Naive B cell (primary cell): ENCODE measurements at regions not wholly inside any gene's neighbourhood (a gene's known extent, or its start where the extent isn't known, plus 50 kb on each side); places are given as distances from the start of the nearest gene placed in this dataset.
"Not testable (repeated sequence)": the region's sequence is repeated elsewhere in the genome, so short reads cannot be mapped to it uniquely, and the experiment has no call there.

Source experiments
- ATAC-seq, 2 donors: fragments of 150-1000 bp; cut with Tn5 transposase; 2 replicates each; pipeline ENCODE4 v1.10.0; 2021; ENCODE audit warnings: low read depth in 2 of 2, mild to moderate bottlenecking in 2 of 2, moderate library complexity in 2 of 2
- DNase-seq: peaks from one replicate; pipeline ENCODE4 v3.0.0; 2022
- H3K27ac Mint-ChIP-seq, 6 donors: one replicate each; pipeline ENCODE4 v1.8.0; 2020 to 2022; ENCODE audit warnings: mild to moderate bottlenecking in 6 of 6, mixed read lengths in 6 of 6, moderate library complexity in 5 of 6, inconsistent platforms in 2 of 6
- H3K27me3 Mint-ChIP-seq, 3 donors: one replicate each; pipeline ENCODE4 v1.8.0; 2021 to 2022; ENCODE audit warnings: mixed read lengths in 3 of 3, mild to moderate bottlenecking in 1 of 3
- H3K36me3 Mint-ChIP-seq, 2 donors: one replicate each; pipeline ENCODE4 v1.8.0; 2020 to 2022; ENCODE audit warnings: mixed read lengths in 2 of 2, inconsistent platforms in 1 of 2, mild to moderate bottlenecking in 1 of 2
- H3K4me1 Mint-ChIP-seq, 3 donors: one replicate each; pipeline ENCODE4 v1.8.0; 2020 to 2022; ENCODE audit warnings: mixed read lengths in 3 of 3, inconsistent platforms in 1 of 3, mild to moderate bottlenecking in 1 of 3, moderate library complexity in 1 of 3
- H3K4me3 Mint-ChIP-seq, 8 donors: one replicate each; pipeline ENCODE4 v1.8.0; 2020 to 2022; ENCODE audit warnings: mild to moderate bottlenecking in 8 of 8, mixed read lengths in 8 of 8, moderate library complexity in 8 of 8, inconsistent platforms in 2 of 8
- H3K9me3 Mint-ChIP-seq, 7 donors: one replicate each; pipeline ENCODE4 v1.8.0; 2020 to 2022; ENCODE audit warnings: mixed read lengths in 7 of 7, mild to moderate bottlenecking in 5 of 7, inconsistent platforms in 2 of 7, moderate library complexity in 1 of 7

DNA sequence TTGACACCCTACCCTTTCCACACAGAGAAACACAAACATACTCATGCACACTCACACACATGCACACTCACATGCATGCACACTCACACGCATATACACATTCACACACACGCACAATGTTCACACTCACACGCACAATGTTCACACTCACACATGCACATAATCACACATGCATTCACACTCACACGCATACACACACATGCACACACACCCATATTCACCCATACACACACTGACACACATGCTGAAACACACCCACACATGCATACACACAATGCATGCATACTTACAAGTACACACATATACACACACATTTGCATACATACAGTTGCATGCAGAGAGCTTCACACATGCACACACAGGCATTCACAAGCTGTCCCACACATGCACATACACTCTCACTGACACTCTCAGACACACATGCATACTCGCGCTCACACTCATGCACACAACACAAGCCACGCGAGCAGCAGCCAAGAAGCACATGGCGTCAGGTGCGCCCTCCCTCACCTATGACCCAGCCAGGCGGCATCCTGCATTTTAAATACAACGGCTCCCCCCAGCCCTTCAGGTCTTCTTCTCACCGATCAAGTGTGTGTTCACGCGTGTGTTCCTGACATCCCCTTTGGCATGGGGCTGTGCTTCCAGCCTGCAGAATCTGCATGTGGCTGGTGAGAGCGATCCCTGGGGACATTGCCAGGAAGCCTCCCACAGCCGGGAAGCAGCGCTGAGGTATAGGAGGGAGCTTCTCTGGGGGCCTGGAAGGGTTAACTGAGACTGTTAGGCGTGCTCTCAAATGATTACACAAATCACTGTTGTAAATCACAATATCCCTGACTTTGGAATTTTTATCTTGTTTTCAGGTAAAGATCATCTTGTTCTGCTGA, 195.1 kb downstream of the RTP5 start:
- no peak for DNase-seq
- no peak for ATAC-seq
- H3K4me3 Mint-ChIP-seq = no peak overlapping the region
- peak overlapping the region in 1 of 6 donors; percentile 93 for H3K27ac Mint-ChIP-seq
- peaks cover 13 to 39% (median 15%) of the 10 kb centered on the region in 3 donors for H3K27me3 Mint-ChIP-seq
- H3K9me3 Mint-ChIP-seq = peaks cover 0 to 13% (median 6%) of the 10 kb centered on the region in 7 donors
- H3K4me1 Mint-ChIP-seq = peaks cover 0 to 4% (median 0%) of the 10 kb centered on the region in 3 donors
- no peaks in the 10 kb centered on the region for H3K36me3 Mint-ChIP-seq

DNA sequence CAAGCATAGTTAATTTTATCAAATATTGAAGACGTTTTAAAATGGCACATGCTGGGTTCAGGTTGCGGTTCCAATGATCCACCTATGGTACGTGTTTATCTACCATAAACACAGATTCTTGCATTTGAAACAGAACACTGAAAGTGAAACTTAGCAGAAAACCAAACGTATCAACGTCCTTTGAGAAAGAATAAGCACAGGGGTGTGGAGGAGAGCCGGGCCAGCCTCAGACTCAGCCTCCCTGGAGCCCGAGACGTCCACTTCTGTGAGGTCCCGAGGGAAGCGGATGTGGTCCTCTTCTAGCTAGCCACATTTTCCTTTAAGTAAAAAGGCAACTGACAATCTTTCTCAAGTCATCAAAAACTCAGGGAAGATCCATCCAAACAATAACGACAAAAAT, 195.9 kb downstream of the RTP5 start:
- H3K27ac Mint-ChIP-seq = no peak overlapping the region
- no peaks in the 10 kb centered on the region for H3K36me3 Mint-ChIP-seq
- H3K4me1 Mint-ChIP-seq = peaks cover 0 to 4% (median 0%) of the 10 kb centered on the region in 3 donors
- DNase-seq = no peak
- peaks cover 0 to 7% (median 2%) of the 10 kb centered on the region in 7 donors for H3K9me3 Mint-ChIP-seq
- peaks cover 13 to 36% (median 15%) of the 10 kb centered on the region in 3 donors for H3K27me3 Mint-ChIP-seq
- no peak for ATAC-seq
- no peak overlapping the region for H3K4me3 Mint-ChIP-seq

DNA sequence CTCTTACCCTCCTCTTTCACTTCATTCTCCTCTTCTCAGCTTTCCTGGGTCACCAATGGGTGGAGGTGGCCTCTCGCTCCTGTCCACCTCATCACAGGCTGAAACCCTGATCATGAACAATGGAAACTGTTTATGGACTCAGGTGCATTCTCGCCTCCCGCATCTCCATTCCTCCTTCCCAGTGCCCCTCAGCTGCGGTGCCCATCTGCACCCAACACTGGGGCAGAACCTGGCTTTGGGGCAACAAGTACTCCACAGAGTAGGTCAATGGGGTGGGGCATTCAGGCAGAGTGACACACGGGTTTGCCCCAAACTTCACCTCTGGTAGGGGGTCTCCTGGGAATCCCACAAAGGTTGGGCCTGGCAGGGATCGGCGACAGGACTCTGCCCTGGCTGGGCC, 199.5 kb downstream of the RTP5 start:
- no peak for DNase-seq
- Mint-ChIP-seq H3K4me1 (peaks cover 0 to 4% (median 0%) of the 10 kb centered on the region in 3 donors), H3K9me3 (no peaks in the 10 kb centered on the region), H3K27me3 (peaks cover 9 to 49% (median 22%) of the 10 kb centered on the region in 3 donors), H3K36me3 (no peaks in the 10 kb centered on the region), H3K27ac (no peak overlapping the region), H3K4me3 (no peak overlapping the region)
- no peak for ATAC-seq

DNA sequence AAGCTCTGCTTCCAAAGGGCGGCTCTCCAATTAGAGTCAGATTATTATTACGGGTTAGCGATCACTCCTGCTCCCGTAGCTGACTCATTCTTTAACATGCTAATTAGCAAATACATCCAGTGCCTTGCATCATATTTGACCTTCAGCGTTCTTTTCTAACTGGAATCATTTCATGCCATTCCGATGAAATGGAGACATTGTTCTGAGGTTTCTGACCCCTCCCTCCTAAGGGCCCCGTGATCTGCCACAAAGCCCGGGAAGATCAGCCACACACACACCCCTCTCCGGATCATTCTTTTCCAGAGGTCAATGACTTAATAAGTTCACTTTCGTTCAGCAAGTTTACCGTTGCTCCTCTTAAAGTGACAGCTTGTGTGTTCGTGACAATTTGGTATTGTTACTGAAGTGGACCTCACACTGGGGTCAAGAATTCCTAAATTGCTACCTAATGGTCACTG, 200.4 kb downstream of the RTP5 start:
- H3K27me3 Mint-ChIP-seq = peaks cover 3 to 43% (median 18%) of the 10 kb centered on the region in 3 donors
- H3K4me1 Mint-ChIP-seq, H3K36me3 Mint-ChIP-seq, H3K9me3 Mint-ChIP-seq, DNase-seq, H3K27ac Mint-ChIP-seq, H3K4me3 Mint-ChIP-seq, ATAC-seq: not testable (repeated sequence)

DNA sequence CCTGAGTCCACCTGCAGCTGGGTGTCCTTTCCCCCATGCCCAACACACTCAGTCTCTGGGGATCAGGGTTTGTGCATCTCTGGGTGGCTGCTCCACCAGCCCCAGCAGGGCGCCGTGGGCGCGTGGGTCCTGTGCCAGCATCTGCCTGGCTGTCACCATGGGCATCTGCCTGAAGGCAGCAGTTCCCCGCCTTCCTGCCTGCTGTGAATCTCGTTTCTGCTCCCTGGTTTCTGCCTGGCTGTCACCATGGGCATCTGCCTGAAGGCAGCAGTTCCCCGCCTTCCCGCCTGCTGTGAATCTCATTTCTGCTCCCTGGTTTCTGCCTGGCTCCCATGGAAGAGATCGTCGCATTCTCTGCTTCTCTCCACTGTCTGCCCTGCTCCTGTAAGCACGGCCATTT, 201.2 kb downstream of the RTP5 start:
- not testable (repeated sequence) for H3K4me3 Mint-ChIP-seq

DNA sequence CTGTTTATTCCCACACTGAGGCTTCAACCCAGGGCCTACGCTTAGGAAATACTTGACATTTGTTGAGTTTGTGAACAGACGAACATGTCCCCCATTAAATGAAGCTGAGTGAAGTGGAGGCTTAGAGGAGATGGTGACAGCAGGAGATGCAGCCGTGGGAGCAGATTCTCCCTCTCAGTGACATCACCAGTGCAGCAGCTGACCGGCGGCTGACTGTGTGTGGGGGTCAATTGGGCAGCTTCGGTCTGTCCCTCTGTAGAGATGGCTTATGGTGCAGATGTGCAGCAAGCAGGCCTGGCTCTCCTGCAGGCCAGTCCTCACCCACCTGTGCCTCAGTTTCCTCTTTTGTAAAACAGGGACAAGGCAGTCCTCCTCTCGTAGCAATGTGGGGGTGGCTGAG, 201.8 kb downstream of the RTP5 start:
- ATAC-seq, H3K9me3 Mint-ChIP-seq, DNase-seq, H3K27ac Mint-ChIP-seq, H3K36me3 Mint-ChIP-seq, H3K4me1 Mint-ChIP-seq, H3K4me3 Mint-ChIP-seq: not testable (repeated sequence)
- peaks cover 3 to 48% (median 26%) of the 10 kb centered on the region in 3 donors for H3K27me3 Mint-ChIP-seq

More for the DNA sequence above, 201.2 kb downstream of the RTP5 start:
- H3K27ac Mint-ChIP-seq, DNase-seq, H3K4me1 Mint-ChIP-seq, H3K36me3 Mint-ChIP-seq, ATAC-seq, H3K9me3 Mint-ChIP-seq: not testable (repeated sequence)
- H3K27me3 Mint-ChIP-seq = peaks cover 3 to 44% (median 25%) of the 10 kb centered on the region in 3 donors

DNA sequence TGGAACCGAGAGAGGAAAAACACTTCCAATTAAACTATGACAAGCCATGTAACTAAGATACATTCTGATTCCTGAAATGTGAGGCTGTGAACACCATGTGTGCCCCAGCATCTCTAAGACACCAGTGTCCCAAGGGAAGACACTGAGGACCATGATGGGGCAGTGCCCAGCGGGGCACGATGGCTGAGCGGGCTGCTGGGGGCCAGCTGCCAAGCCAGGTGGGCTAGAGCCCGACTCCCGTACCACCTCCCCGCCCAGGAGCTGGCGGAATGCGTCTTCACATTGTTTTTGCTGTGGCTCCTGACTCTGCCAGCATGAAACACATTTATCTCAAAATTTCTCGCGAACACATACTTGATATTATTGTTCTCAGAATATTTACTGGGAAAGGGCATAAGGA, 202.4 kb downstream of the RTP5 start:
- peaks cover 3 to 50% (median 26%) of the 10 kb centered on the region in 3 donors for H3K27me3 Mint-ChIP-seq
- not testable (repeated sequence) for H3K36me3 Mint-ChIP-seq, H3K27ac Mint-ChIP-seq, H3K4me1 Mint-ChIP-seq, H3K4me3 Mint-ChIP-seq, ATAC-seq, H3K9me3 Mint-ChIP-seq, DNase-seq

DNA sequence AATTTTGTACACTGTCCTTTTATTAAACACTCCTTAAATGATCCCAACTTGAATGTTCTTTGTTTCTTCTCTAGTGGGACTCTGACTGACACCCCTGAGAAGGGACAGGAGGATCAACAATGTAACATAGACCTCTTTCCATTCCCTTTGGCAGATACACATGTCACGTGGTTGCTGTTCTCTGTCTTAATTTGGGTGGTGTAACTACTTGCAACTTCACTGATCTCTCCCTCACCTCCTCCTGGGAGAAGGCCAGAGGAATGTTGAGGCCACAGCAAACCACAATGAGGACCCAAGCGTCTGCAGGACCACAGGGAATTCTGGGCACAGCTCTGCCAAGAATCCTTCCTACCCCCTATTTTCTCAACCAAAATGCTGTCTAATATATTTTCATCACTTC, 205.6 kb downstream of the RTP5 start:
- Mint-ChIP-seq H3K9me3 (no peaks in the 10 kb centered on the region), H3K4me1 (no peaks in the 10 kb centered on the region), H3K4me3 (no peak overlapping the region), H3K27ac (no peak overlapping the region), H3K36me3 (no peaks in the 10 kb centered on the region), H3K27me3 (peaks cover 0 to 51% (median 28%) of the 10 kb centered on the region in 3 donors)
- DNase-seq (no peak), ATAC-seq (no peak)

DNA sequence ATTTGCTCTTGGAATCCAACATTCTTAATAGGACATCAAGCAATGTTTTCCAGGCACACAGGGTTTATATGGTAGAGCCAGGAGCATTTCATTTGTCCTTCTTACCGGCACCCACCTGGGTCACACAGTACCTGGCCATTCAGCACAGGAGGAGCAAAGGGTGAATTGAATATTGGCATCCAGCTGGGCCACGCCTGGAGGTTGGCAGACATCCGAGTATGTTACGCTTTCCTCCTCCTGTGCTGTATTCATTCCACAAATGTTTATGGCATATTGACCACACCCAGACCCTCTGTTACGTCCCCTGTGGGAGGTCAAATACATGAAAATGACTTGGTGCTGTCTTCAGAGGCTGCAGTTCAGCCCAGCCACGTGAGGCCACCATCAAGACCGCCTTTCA, 206.2 kb downstream of the RTP5 start:
- Mint-ChIP-seq H3K36me3 (no peaks in the 10 kb centered on the region), H3K4me1 (no peaks in the 10 kb centered on the region)
- no peak for DNase-seq

DNA sequence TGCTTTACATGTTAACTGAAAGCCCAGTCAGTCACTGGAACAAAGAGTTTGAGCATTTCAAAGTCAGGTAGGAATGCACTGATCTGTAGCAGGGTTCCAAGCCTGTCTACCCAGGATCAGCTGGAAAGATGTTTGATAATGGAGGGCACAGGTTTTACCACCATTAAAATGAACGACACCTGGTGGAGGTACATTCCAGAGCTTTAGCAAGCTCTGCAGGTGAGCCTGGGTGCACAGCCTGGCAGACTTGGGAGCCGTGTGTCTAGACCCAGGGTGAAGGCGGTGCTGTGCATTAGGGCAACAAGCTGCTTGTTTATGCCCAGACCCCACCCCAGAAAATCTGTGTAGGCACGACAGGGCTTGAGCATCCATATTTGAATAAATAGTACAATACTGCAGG, 206.7 kb downstream of the RTP5 start:
- H3K4me1 Mint-ChIP-seq, H3K36me3 Mint-ChIP-seq, H3K27ac Mint-ChIP-seq, DNase-seq, ATAC-seq, H3K4me3 Mint-ChIP-seq, H3K9me3 Mint-ChIP-seq: not testable (repeated sequence)
- H3K27me3 Mint-ChIP-seq = peaks cover 0 to 52% (median 24%) of the 10 kb centered on the region in 3 donors

More for the DNA sequence above, 206.2 kb downstream of the RTP5 start:
- Mint-ChIP-seq H3K27ac (no peak overlapping the region), H3K4me3 (no peak overlapping the region), H3K27me3 (peaks cover 0 to 51% (median 28%) of the 10 kb centered on the region in 3 donors), H3K9me3 (no peaks in the 10 kb centered on the region)
- ATAC-seq = no peak

DNA sequence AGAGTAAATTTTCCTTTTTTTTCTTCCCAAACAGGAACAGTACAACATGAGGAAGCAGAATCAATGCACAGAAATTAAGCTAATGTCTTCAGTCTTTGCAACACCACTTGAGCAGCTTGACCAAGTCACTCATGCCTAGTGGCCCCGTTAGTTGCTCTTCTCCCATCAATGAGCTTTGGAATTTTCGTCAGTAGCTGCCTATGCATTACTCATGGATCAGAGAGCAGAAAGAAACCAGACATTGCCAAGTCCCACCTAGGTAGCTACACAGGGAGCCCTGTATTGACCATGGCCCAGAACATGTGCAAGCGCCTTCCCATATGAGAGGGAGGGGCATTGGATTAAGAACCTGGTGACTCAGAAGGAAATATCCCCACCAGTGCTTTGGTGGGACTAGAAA, 208.9 kb downstream of the RTP5 start:
- peak overlapping the region in 1 of 6 donors; percentile 7 for H3K27ac Mint-ChIP-seq
- not testable (repeated sequence) for H3K36me3 Mint-ChIP-seq, ATAC-seq, H3K4me1 Mint-ChIP-seq, H3K4me3 Mint-ChIP-seq, H3K9me3 Mint-ChIP-seq, DNase-seq
- peaks cover 0 to 35% (median 19%) of the 10 kb centered on the region in 3 donors for H3K27me3 Mint-ChIP-seq

DNA sequence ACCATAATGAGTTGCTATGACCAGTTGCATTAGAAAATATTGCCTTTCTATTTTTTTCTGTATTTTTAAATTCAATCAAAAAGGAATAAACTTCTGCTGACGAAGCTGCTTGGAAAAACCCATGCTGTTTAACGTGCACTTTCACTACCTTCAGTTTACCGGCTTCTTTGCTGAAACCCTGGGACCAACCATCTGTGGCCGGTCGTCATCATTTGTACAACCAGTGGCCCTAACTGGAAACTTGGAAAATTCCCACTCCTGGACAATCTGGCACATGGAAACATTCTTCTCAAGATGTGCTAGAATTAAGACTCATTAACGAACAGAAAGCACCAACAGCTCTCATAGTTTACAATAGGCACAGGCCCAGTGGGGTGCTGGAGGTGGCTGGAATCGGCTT, 210.3 kb downstream of the RTP5 start:
- H3K27me3 Mint-ChIP-seq = peaks cover 0 to 32% (median 17%) of the 10 kb centered on the region in 3 donors
- H3K36me3 Mint-ChIP-seq, ATAC-seq, H3K27ac Mint-ChIP-seq, H3K4me1 Mint-ChIP-seq, H3K4me3 Mint-ChIP-seq, DNase-seq, H3K9me3 Mint-ChIP-seq: not testable (repeated sequence)

DNA sequence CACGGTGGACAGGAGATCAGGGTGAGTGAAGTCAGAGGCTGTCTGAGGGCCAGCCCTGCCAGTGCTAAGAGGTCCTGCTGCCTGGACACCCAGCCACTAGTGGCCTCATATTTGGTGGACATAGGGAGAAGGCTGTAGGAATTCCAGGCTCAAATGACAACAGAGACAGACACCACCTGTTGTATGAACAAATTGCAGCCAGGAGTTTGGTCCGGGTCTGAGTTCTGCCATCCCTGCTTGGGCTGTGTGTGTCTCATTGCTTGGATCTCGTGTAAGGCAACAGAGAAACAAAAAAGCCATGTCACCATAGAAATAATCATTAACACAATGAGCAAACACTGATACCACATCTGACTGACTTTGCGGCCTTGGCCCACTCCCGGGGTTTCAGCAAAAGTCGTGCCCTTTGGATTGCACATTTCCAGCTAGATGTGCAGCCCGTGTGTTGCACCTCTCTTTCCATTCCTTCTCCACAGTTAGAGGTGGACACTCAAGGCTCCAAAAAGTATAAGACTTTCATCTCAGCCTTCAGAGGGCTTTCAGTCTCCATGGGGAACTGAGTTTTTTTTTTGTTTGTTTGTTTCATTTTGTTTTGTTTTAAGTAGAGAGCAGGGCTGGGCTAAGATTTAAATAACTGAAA, 211.2 kb downstream of the RTP5 start:
- H3K9me3 Mint-ChIP-seq = not testable (repeated sequence)

DNA sequence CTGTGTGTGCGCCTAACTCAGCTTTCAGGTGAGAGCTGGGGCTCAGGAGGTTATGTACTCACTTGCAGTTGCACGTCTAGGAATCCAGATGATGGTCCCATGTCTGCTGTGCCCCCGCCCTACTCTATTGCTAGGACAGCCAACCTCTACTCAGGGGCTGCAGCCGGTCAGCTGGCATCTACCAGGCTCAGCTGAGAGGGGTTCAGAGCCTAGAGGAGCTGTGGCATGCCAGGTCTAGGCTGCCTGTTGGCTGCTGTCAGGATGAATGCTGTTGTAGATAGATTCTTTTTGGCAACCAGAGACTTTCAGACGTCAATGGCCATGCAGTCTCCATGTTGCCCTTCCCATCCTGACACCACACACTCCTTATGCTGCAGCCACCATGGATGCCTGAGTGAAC, 214.5 kb downstream of the RTP5 start:
- not testable (repeated sequence) for H3K4me3 Mint-ChIP-seq, ATAC-seq, H3K36me3 Mint-ChIP-seq, H3K9me3 Mint-ChIP-seq, H3K27me3 Mint-ChIP-seq, DNase-seq
- Mint-ChIP-seq H3K27ac (peak overlapping the region in 3 of 6 donors; percentile 56 to 95 (median 90)), H3K4me1 (peaks cover 21 to 27% (median 24%) of the 10 kb centered on the region in 3 donors)

More for the DNA sequence above, 211.2 kb downstream of the RTP5 start:
- H3K36me3 Mint-ChIP-seq, DNase-seq, H3K4me3 Mint-ChIP-seq, H3K4me1 Mint-ChIP-seq, ATAC-seq: not testable (repeated sequence)
- Mint-ChIP-seq H3K27ac (peak overlapping the region in 1 of 6 donors; percentile 50), H3K27me3 (peaks cover 0 to 24% (median 8%) of the 10 kb centered on the region in 3 donors)
